ENCODE measurements at regions not wholly inside any gene's neighbourhood (a gene's known extent, or its start where the extent isn't known, plus 50 kb on each side); places are given as distances from the start of the nearest gene placed in this dataset.

DNA sequence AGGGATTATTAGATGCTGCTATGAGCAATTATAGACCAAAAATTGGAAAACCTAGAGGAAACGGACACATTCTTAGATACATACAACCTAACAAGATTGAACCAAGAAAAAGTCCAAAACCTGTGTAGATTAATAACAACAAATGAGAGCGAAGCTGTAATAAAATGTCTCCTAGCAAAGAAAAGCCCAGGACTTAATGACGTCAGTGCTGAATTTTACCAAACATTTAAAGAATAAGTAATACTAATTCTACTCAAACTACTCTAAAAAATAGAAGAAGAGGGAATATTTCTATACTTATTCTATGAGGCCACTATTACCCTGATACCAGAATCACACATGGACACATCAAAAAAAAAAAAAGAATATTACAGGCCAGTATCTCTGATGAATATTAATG is 309.5 kb upstream of the ANO5 start:
- no peak overlapping the region for H3K4me3 ChIP-seq
- no peaks in the 10 kb centered on the region for H3K27me3 ChIP-seq
- H3K36me3 ChIP-seq, result no peaks in the 10 kb centered on the region
- H3K4me1 ChIP-seq, result no peaks in the 10 kb centered on the region
- H3K27ac ChIP-seq, result no peak overlapping the region
- ATAC-seq, result no peak
- no peak for TF ChIP-seq POLR2A (IDR thresholded peaks at IDR 0.05)
- no peak for TF ChIP-seq EP300 (IDR thresholded peaks at IDR 0.05)
- TF ChIP-seq, protein P1, sequence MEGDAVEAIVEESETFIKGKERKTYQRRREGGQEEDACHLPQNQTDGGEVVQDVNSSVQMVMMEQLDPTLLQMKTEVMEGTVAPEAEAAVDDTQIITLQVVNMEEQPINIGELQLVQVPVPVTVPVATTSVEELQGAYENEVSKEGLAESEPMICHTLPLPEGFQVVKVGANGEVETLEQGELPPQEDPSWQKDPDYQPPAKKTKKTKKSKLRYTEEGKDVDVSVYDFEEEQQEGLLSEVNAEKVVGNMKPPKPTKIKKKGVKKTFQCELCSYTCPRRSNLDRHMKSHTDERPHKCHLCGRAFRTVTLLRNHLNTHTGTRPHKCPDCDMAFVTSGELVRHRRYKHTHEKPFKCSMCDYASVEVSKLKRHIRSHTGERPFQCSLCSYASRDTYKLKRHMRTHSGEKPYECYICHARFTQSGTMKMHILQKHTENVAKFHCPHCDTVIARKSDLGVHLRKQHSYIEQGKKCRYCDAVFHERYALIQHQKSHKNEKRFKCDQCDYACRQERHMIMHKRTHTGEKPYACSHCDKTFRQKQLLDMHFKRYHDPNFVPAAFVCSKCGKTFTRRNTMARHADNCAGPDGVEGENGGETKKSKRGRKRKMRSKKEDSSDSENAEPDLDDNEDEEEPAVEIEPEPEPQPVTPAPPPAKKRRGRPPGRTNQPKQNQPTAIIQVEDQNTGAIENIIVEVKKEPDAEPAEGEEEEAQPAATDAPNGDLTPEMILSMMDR (IDR thresholded peaks at IDR 0.05), result no peak
- TF ChIP-seq POLR2AphosphoS5 (IDR thresholded peaks at IDR 0.05), result no peak
- no peaks in the 10 kb centered on the region for H3K9me3 ChIP-seq
- WGBS, 2 donors (ENCODE audit: low coverage in 1 of 2), result 79 to 89% methylated on average over 2 of the region's 3 CpGs

DNA sequence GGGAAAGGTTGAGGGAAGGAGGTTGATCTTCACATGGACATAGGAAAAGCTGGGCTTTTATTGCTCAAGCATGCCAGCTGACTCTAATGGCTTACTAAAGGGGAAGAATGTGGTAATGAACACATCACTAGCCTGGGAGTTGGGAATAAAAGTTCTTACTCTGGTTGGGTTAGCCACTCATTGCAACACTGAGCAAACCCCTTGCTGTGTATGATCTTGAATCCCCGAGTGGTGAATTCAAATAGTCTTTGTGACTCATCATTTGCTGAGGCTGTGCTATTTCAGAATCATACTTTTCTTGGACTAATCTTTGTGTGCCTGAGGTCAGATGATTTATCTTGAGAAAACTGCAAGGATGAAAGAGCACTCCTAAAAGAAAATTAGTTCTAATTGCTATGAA is 304.1 kb upstream of the ANO5 start:
- ATAC-seq, result peak; percentile 86
- no peak overlapping the region for H3K27ac ChIP-seq
- TF ChIP-seq POLR2A (IDR thresholded peaks at IDR 0.05) (no peak), EP300 (IDR thresholded peaks at IDR 0.05) (no peak), POLR2AphosphoS5 (IDR thresholded peaks at IDR 0.05) (no peak)
- TF ChIP-seq, protein P1 (IDR thresholded peaks at IDR 0.05), result no peak
- no peaks in the 10 kb centered on the region for H3K36me3 ChIP-seq
- H3K9me3 ChIP-seq, result no peaks in the 10 kb centered on the region
- H3K4me1 ChIP-seq, result no peaks in the 10 kb centered on the region
- WGBS, 2 donors (ENCODE audit: low coverage in 1 of 2), result 10 to 45% methylated on average over 1 of the region's 1 CpG
- no peak overlapping the region for H3K4me3 ChIP-seq
- no peaks in the 10 kb centered on the region for H3K27me3 ChIP-seq

DNA sequence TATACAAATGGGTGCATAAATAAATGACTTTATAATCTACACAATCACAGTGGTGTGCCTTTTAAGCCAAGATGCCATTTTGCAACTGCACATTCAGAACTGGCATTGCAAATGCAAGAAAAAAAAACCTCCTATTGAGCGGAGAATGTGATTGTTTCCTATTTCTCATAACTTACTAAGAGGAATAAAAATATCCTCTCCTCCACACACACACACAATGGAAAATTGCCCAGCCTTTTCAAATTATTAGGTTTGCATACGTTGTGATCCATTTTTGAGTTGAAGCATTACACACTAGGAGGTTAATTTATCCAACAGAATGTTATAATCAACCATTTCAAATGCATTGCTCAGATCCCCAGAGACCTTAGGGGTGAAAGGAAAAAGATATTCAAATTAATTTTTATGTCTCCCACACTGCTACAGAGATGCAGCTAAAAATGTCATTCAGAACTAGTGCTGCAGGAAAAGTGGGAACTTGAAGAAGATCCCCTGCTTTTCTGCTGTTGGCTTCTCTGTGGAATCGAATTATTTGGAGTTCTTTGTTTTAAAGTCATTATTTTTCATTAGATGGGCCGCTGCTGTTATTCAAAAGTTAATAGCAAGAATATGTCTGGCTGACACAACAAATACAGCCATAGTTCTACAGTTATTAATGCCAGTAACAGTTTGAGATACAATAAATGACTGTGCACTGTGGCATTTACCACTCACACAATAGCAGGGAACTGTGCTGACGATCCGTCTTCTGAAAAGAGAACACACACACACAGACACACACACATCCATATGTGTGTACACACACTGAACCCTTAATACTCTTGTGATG is 299.9 kb upstream of the ANO5 start:
- H3K27ac ChIP-seq, result no peak overlapping the region
- no peaks in the 10 kb centered on the region for H3K9me3 ChIP-seq
- no peaks in the 10 kb centered on the region for H3K36me3 ChIP-seq
- TF ChIP-seq, protein P1 (IDR thresholded peaks at IDR 0.05), result no peak
- TF ChIP-seq POLR2AphosphoS5 (IDR thresholded peaks at IDR 0.05), result no peak
- no peak for TF ChIP-seq EP300 (IDR thresholded peaks at IDR 0.05)
- WGBS, 2 donors (ENCODE audit: low coverage in 1 of 2), result 47 to 51% methylated on average over 6 of the region's 6 CpGs
- ATAC-seq, result no peak
- no peaks in the 10 kb centered on the region for H3K4me1 ChIP-seq
- no peaks in the 10 kb centered on the region for H3K27me3 ChIP-seq
- H3K4me3 ChIP-seq, result no peak overlapping the region

DNA sequence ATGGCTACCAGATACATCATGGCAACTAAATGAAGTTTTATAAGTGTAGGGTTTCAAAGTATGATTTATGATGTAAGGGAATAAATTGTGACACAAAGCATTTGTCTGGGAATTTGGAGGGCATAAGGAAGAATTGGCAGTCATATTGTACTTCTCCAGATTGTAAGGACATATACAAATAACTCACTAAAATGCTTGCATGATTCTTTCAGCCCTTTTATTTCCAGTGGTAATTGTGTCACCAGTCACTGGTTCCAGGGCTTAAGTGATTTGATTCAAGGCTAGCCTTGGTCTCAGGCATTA is 299.4 kb upstream of the ANO5 start:
- H3K9me3 ChIP-seq, result no peaks in the 10 kb centered on the region
- H3K36me3 ChIP-seq, result no peaks in the 10 kb centered on the region
- no peaks in the 10 kb centered on the region for H3K4me1 ChIP-seq
- H3K27ac ChIP-seq, result no peak overlapping the region
- no peak overlapping the region for H3K4me3 ChIP-seq
- H3K27me3 ChIP-seq, result no peaks in the 10 kb centered on the region
- ATAC-seq, result no peak
- TF ChIP-seq POLR2AphosphoS5 (IDR thresholded peaks at IDR 0.05) (no peak), EP300 (IDR thresholded peaks at IDR 0.05) (no peak), POLR2A (IDR thresholded peaks at IDR 0.05) (no peak)
- TF ChIP-seq, protein P1 (IDR thresholded peaks at IDR 0.05), result no peak

GRCh38 chr11:21894492-21894891 is 298.4 kb upstream of the ANO5 start:
- WGBS, 2 donors (ENCODE audit: low coverage in 1 of 2), result 86% methylated on average over 4 of the region's 4 CpGs
- Histone ChIP-seq H3K4me3 (no peak overlapping the region), H3K4me1 (no peaks in the 10 kb centered on the region), H3K36me3 (no peaks in the 10 kb centered on the region), H3K9me3 (no peaks in the 10 kb centered on the region), H3K27ac (no peak overlapping the region), H3K27me3 (no peaks in the 10 kb centered on the region)
- ATAC-seq, result no peak
- TF ChIP-seq, protein P1 (IDR thresholded peaks at IDR 0.05), result no peak
- TF ChIP-seq POLR2A (IDR thresholded peaks at IDR 0.05), result no peak
- no peak for TF ChIP-seq EP300 (IDR thresholded peaks at IDR 0.05)
- no peak for TF ChIP-seq POLR2AphosphoS5 (IDR thresholded peaks at IDR 0.05)
